ENCODE measurements at regions not wholly inside any gene's neighbourhood (a gene's known extent, or its start where the extent isn't known, plus 50 kb on each side); places are given as distances from the start of the nearest gene placed in this dataset.
"Not testable (repeated sequence)": the region's sequence is repeated elsewhere in the genome, so short reads cannot be mapped to it uniquely, and the experiment has no call there.

- no peak for DNase-seq
- Histone ChIP-seq H3K4me3 (no peak overlapping the region), H3K27me3 (no peaks in the 10 kb centered on the region), H3K9me3 (peaks cover 0 to 5% (median 0%) of the 10 kb centered on the region in 4 donors), H3K27ac (no peak overlapping the region), H3K36me3 (no peaks in the 10 kb centered on the region), H3K4me1 (no peaks in the 10 kb centered on the region)
- TF ChIP-seq POLR2A (IDR thresholded peaks at IDR 0.05) = no peak
- TF ChIP-seq CTCF (IDR thresholded peaks at IDR 0.05) = peak in 4 of 6 experiments; percentile 14 to 47 (median 38)
Observed at GRCh38 chr7:4479367-4480039, 202.6 kb upstream of the FOXK1 start.

GRCh38 chr7:4480131-4480530 lies 202.0 kb upstream of the FOXK1 start:
- DNase-seq, H3K9me3 ChIP-seq, H3K4me3 ChIP-seq, H3K36me3 ChIP-seq, H3K27me3 ChIP-seq, H3K4me1 ChIP-seq, H3K27ac ChIP-seq: not testable (repeated sequence)

- no peaks in the 10 kb centered on the region for H3K36me3 ChIP-seq
- TF ChIP-seq POLR2A (IDR thresholded peaks at IDR 0.05) (no peak), CTCF (IDR thresholded peaks at IDR 0.05) (no peak)
- H3K9me3 ChIP-seq = peaks cover 0 to 5% (median 0%) of the 10 kb centered on the region in 4 donors
- no peak overlapping the region for H3K27ac ChIP-seq
- no peak overlapping the region for H3K4me3 ChIP-seq
- no peak for DNase-seq
- H3K27me3 ChIP-seq = no peaks in the 10 kb centered on the region
- no peaks in the 10 kb centered on the region for H3K4me1 ChIP-seq
Observed at GRCh38 chr7:4483851-4484250, 198.2 kb upstream of the FOXK1 start.

GRCh38 chr7:4484545-4484944 lies 197.6 kb upstream of the FOXK1 start:
- no peak for DNase-seq
- TF ChIP-seq POLR2A (IDR thresholded peaks at IDR 0.05) (no peak), CTCF (IDR thresholded peaks at IDR 0.05) (no peak)

GRCh38 chr7:4486907-4487306 lies 195.2 kb upstream of the FOXK1 start:
- Histone ChIP-seq H3K27ac (no peak overlapping the region), H3K36me3 (no peaks in the 10 kb centered on the region), H3K4me1 (no peaks in the 10 kb centered on the region), H3K9me3 (peaks cover 0 to 5% (median 0%) of the 10 kb centered on the region in 4 donors), H3K27me3 (no peaks in the 10 kb centered on the region), H3K4me3 (no peak overlapping the region)
- TF ChIP-seq CTCF (IDR thresholded peaks at IDR 0.05) = no peak
- TF ChIP-seq POLR2A (IDR thresholded peaks at IDR 0.05) = no peak
- no peak for DNase-seq

More at GRCh38 chr7:4484545-4484944, 197.6 kb upstream of the FOXK1 start:
- no peaks in the 10 kb centered on the region for H3K36me3 ChIP-seq
- H3K27ac ChIP-seq = no peak overlapping the region
- H3K4me1 ChIP-seq = no peaks in the 10 kb centered on the region
- no peak overlapping the region for H3K4me3 ChIP-seq
- peaks cover 0 to 5% (median 0%) of the 10 kb centered on the region in 4 donors for H3K9me3 ChIP-seq
- no peaks in the 10 kb centered on the region for H3K27me3 ChIP-seq

- H3K9me3 ChIP-seq = peaks cover 0 to 11% (median 0%) of the 10 kb centered on the region in 4 donors
- H3K27ac ChIP-seq, H3K27me3 ChIP-seq, DNase-seq, H3K4me1 ChIP-seq, H3K4me3 ChIP-seq, H3K36me3 ChIP-seq: not testable (repeated sequence)
Observed at GRCh38 chr7:4496911-4497310, 185.2 kb upstream of the FOXK1 start.

GRCh38 chr7:4500812-4501211 lies 181.3 kb upstream of the FOXK1 start:
- Histone ChIP-seq H3K9me3 (peaks cover 0 to 11% (median 0%) of the 10 kb centered on the region in 4 donors), H3K27me3 (no peaks in the 10 kb centered on the region), H3K4me3 (no peak overlapping the region), H3K36me3 (no peaks in the 10 kb centered on the region), H3K27ac (no peak overlapping the region), H3K4me1 (no peaks in the 10 kb centered on the region)
- TF ChIP-seq CTCF (IDR thresholded peaks at IDR 0.05) (no peak), POLR2A (IDR thresholded peaks at IDR 0.05) (no peak)
- no peak for DNase-seq

- H3K36me3 ChIP-seq, H3K4me1 ChIP-seq, H3K9me3 ChIP-seq, H3K27me3 ChIP-seq, H3K27ac ChIP-seq, H3K4me3 ChIP-seq, DNase-seq: not testable (repeated sequence)
Observed at GRCh38 chr7:4507886-4508285, 174.2 kb upstream of the FOXK1 start.

Measured in Peyer's patch (tissue), 4 donors.